ENCODE measurements at regions not wholly inside any gene's neighbourhood (a gene's known extent, or its start where the extent isn't known, plus 50 kb on each side); places are given as distances from the start of the nearest gene placed in this dataset.
"Not testable (repeated sequence)": the region's sequence is repeated elsewhere in the genome, so short reads cannot be mapped to it uniquely, and the experiment has no call there.

- no peak for DNase-seq
Measured at GRCh38 chrX:137195296-137195695, 161.5 kb upstream of the GPR101 start.

GRCh38 chrX:137194164-137194563 lies 160.4 kb upstream of the GPR101 start:
- DNase-seq: peak; percentile 37

- no peak for DNase-seq
Measured at GRCh38 chrX:137187540-137187939, 153.7 kb upstream of the GPR101 start.

- no peak for DNase-seq
Measured at GRCh38 chrX:137178392-137178791, 144.6 kb upstream of the GPR101 start.

- no peak for DNase-seq
Measured at GRCh38 chrX:137172317-137172948, 138.6 kb upstream of the GPR101 start.

- DNase-seq: no peak
Measured at GRCh38 chrX:137171626-137172025, 137.8 kb upstream of the GPR101 start.

- no peak for DNase-seq
Measured at GRCh38 chrX:137166591-137166990, 132.8 kb upstream of the GPR101 start.

GRCh38 chrX:137164329-137164728 lies 130.5 kb upstream of the GPR101 start:
- no peak for DNase-seq

- no peak for DNase-seq
Measured at GRCh38 chrX:137151403-137151802, 117.6 kb upstream of the GPR101 start.

GRCh38 chrX:137143864-137144263 lies 110.1 kb upstream of the GPR101 start:
- DNase-seq: no peak

- DNase-seq: not testable (repeated sequence)
Measured at GRCh38 chrX:137122651-137123050, 88.9 kb upstream of the GPR101 start.

- no peak for DNase-seq
Measured at GRCh38 chrX:137119049-137119448, 85.3 kb upstream of the GPR101 start.

GRCh38 chrX:137118536-137118935 lies 84.7 kb upstream of the GPR101 start:
- no peak for DNase-seq

GRCh38 chrX:137118136-137118535 lies 84.3 kb upstream of the GPR101 start:
- DNase-seq: no peak

- not testable (repeated sequence) for DNase-seq
Measured at GRCh38 chrX:137107877-137108276, 74.1 kb upstream of the GPR101 start.

GRCh38 chrX:137101273-137101990 lies 67.6 kb upstream of the GPR101 start:
- no peak for DNase-seq
